Psoas muscle (tissue), 7 donors: ENCODE measurements at regions not wholly inside any gene's neighbourhood (a gene's known extent, or its start where the extent isn't known, plus 50 kb on each side); places are given as distances from the start of the nearest gene placed in this dataset.
A peak's percentile ranks its signal among the peaks of the same experiment; 100 is the strongest.

Experiments used
- ATAC-seq, 4 donors: fragments of 200-7000 bp; cut with Tn5 transposase; one replicate each; pipeline ENCODE4 v1.9.1; 2020; ENCODE audit warnings: moderate library complexity in 3 of 4, mild to moderate bottlenecking in 2 of 4
- DNase-seq, 2 donors: peaks; one replicate each; pipeline ENCODE4 v3.0.0-alpha.2; 2020
- H3K27ac ChIP-seq: fragments of 200-600 bp; one replicate; pipeline ENCODE4 v1.8.0; 2022
- H3K27me3 ChIP-seq, 3 donors: fragments of 200-600 bp in 1 of 3; one replicate each; pipeline versions ENCODE4 v1.6.1 to v1.8.0; 2013 to 2022; ENCODE audit warnings: low read length in 2 of 3, mild to moderate bottlenecking in 2 of 3, moderate library complexity in 1 of 3; ENCODE audit not compliant: insufficient read depth in 3 of 3
- H3K36me3 ChIP-seq, 2 donors: fragments of 200-600 bp in 1 of 2; one replicate each; pipeline versions ENCODE4 v1.6.1 to v1.8.0; 2013 to 2022; ENCODE audit warnings: low read depth in 1 of 2, mild to moderate bottlenecking in 1 of 2, moderate library complexity in 1 of 2; ENCODE audit not compliant: insufficient read depth in 1 of 2
- H3K4me1 ChIP-seq: fragments of 200-600 bp; one replicate; pipeline ENCODE4 v1.8.0; 2022
- H3K4me3 ChIP-seq: fragments of 200-600 bp; one replicate; pipeline ENCODE4 v1.8.0; 2022; ENCODE audit warnings: mild to moderate bottlenecking
- H3K9me3 ChIP-seq: fragments of 200-600 bp; one replicate; pipeline ENCODE4 v1.8.0; 2022
- WGBS, 3 donors: extraction: QIAGEN DNeasy Blood & Tissue Kit; methylation state at CpG; one replicate each; pipeline versions ENCODE4 v1.1.6 to v1.1.7; 2013; 5-methylcytosine and 5-hydroxymethylcytosine counted together
- intact Hi-C, 2 donors: fragments of 100-400 bp; cut with DNase I; formaldehyde crosslinking; loops; one replicate each; pipeline versions ENCODE4 v1.11.0 to v1.14.2; 2022
- TF ChIP-seq, protein P1 (sequence below): fragments of 200-600 bp; IDR thresholded peaks from one replicate; pipeline ENCODE4 v1.8.0; 2022; ENCODE audit warnings: antibody characterized with exemption
- donor health status: healthy with polysubstance abuse.
- donor health status: DM: no; HTN: no; CAD: no; lungs with moderate emphysema.
- donor health status: Bipolar disorder and iron deficiency.
- donor health status: healthy.
- donor health status: DM: yes; HTN: yes; CAD: no.
- donor health status: DM: no; HTN: no; CAD: no.
- donor health status: DM: yes; HTN: yes; CAD: no.

DNA sequence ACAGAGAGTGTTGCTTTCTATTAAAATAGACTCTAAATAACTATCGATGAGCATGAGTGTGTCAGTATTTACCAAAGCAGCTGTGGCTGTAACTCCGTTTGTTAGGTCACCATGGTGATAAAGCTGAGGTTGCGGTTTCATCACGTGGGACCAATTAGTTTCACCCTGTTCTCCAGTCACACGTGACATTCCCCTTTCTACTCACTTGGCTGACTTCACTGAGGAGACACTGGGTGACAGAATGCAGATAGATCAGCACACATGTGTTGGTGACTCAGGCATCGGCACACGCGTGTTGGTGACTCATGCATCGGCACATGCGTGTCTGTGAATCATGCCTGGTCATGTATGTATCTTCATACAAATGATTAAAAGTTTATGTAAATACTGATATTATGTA, 285.4 kb downstream of the THBS2 start:
- Histone ChIP-seq H3K9me3 (no peaks in the 10 kb centered on the region), H3K27me3 (peaks cover 0 to 2% (median 0%) of the 10 kb centered on the region in 3 donors), H3K27ac (peak overlapping the region; percentile 34), H3K4me1 (peaks cover 20% of the 10 kb centered on the region), H3K36me3 (no peaks in the 10 kb centered on the region), H3K4me3 (no peak overlapping the region)
- ATAC-seq (peak; percentile 87 to 96 (median 94)), DNase-seq (peak; percentile 39 to 76)
- intact Hi-C loops: no loop called here
- TF ChIP-seq, protein P1, sequence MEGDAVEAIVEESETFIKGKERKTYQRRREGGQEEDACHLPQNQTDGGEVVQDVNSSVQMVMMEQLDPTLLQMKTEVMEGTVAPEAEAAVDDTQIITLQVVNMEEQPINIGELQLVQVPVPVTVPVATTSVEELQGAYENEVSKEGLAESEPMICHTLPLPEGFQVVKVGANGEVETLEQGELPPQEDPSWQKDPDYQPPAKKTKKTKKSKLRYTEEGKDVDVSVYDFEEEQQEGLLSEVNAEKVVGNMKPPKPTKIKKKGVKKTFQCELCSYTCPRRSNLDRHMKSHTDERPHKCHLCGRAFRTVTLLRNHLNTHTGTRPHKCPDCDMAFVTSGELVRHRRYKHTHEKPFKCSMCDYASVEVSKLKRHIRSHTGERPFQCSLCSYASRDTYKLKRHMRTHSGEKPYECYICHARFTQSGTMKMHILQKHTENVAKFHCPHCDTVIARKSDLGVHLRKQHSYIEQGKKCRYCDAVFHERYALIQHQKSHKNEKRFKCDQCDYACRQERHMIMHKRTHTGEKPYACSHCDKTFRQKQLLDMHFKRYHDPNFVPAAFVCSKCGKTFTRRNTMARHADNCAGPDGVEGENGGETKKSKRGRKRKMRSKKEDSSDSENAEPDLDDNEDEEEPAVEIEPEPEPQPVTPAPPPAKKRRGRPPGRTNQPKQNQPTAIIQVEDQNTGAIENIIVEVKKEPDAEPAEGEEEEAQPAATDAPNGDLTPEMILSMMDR: no peak
- WGBS, 3 donors: 16 to 30% (median 17%) methylated on average over 10 of the region's 10 CpGs

DNA sequence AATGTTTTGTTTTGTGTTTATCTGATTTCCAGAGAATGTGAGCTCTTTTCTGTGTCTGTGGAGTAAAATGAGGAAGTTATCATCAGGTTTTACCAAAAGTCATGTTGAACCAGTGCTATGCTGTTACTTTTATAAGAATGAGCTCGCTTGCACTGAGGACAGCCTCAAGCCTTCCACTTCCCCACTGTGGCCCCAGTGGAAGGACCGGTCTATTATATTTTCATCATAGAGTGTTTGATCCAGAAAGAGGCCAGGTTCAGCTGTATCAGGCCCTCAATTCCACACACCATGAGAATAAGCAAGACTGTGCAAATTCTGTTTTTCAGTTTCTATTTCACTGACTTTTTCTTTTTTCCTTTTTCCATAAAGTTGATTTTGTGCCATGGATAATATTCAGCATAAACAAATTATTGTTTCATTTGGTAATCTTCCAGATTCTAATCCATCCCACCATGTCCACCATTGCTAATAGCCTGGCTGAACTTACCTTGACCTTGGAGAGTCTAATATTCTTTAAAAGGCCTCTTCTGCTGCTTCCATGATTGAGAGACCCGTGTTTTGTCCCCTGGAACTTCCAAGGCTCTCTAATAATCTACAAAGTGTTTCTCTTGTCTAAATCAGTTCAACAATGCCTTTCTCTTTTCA, 286.2 kb downstream of the THBS2 start:
- ATAC-seq: no peak

DNA sequence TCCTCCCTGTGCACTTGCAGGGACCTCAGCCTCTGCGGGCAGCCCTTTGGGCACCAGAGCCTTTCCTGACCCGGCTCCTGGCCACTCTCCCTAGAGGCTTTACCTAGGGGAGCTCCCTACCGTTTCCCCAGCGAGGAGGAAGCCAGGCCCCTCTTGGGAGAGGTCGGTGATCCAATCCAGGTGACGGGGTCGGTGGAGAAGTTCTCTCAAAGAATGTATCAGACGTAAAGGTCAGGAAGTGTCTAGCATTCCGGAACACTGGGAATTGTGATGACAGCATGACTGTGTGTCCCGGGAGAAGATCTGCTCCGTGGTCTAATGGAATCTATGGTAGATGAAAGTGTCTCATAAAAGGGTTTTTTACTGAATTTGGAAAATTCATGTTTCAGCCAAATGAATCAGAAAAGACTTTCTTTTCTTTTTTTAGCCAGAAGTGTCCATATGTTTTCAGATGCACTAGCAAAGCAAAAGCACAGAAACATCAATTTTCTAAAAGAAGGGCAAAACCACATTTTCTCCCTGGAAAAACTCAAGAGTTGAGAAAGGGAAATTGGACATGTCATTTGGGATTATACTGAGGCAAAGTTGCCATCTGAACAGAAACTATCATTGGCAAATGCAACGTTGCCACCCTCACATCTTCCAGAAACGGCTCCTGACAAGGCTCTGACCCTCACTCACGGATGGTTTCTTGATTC, 289.4 kb downstream of the THBS2 start:
- ATAC-seq: no peak
- no peak for DNase-seq
- intact Hi-C loops: no loop called here
- Histone ChIP-seq H3K27me3 (peaks cover 0 to 2% (median 0%) of the 10 kb centered on the region in 3 donors), H3K27ac (no peak overlapping the region), H3K4me3 (no peak overlapping the region), H3K36me3 (no peaks in the 10 kb centered on the region), H3K9me3 (no peaks in the 10 kb centered on the region), H3K4me1 (peaks cover 15% of the 10 kb centered on the region)
- WGBS, 3 donors: 47 to 52% (median 49%) methylated on average over 14 of the region's 14 CpGs
- TF ChIP-seq, protein P1: no peak

More for the DNA sequence above, 286.2 kb downstream of the THBS2 start:
- Histone ChIP-seq H3K4me3 (no peak overlapping the region), H3K9me3 (no peaks in the 10 kb centered on the region), H3K27ac (peak overlapping the region; percentile 34), H3K27me3 (peaks cover 0 to 2% (median 0%) of the 10 kb centered on the region in 3 donors), H3K4me1 (peaks cover 22% of the 10 kb centered on the region), H3K36me3 (no peaks in the 10 kb centered on the region)
- DNase-seq: no peak
- WGBS, 3 donors: 53 to 67% (median 64%) methylated on average over 3 of the region's 3 CpGs
- intact Hi-C loops: no loop called here
- TF ChIP-seq, protein P1: no peak

DNA sequence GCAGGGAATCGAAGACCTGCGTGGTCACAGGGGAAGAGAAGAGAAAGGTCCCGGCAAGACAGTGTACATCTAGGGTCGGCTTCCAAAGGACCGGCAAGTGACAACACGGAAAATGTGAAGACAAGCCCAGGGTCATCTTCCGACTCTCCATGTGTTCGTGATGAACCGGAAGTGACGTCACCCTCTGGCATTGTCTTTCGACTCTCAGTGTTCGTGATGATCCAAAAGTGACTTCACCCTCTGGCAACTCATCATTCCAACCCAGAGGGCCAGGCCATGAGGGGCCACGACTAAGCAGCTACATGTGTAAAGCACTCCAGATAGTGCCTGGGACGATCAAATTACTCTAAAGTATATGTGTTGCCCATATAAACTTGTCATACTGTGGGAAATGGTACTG, 290.8 kb downstream of the THBS2 start:
- TF ChIP-seq, protein P1: no peak
- H3K27me3 ChIP-seq: peaks cover 0 to 2% (median 0%) of the 10 kb centered on the region in 3 donors
- intact Hi-C loops: no loop called here
- no peak overlapping the region for H3K4me3 ChIP-seq
- H3K27ac ChIP-seq: peak overlapping the region; percentile 17
- peaks cover 15% of the 10 kb centered on the region for H3K4me1 ChIP-seq
- ATAC-seq (peak; percentile 53 to 64 (median 60)), DNase-seq (peak; percentile 67 to 77)
- WGBS, 3 donors: 36 to 57% (median 41%) methylated on average over 13 to 14 of the region's 14 CpGs
- H3K36me3 ChIP-seq: no peaks in the 10 kb centered on the region
- no peaks in the 10 kb centered on the region for H3K9me3 ChIP-seq
